Activated T-cell treated with anti-CD3 and anti-CD28 coated beads, Interleukin-2, amount 50 U/mL, for 72 hours (primary cell): ENCODE measurements at regions not wholly inside any gene's neighbourhood (a gene's known extent, or its start where the extent isn't known, plus 50 kb on each side); places are given as distances from the start of the nearest gene placed in this dataset.

Experiments
- ATAC-seq, 2 donors: fragments of 150-1000 bp; cut with Tn5 transposase; replicated peaks in 1 of 2; 2 replicates each; pipeline ENCODE4 v1.10.0; 2021; ENCODE audit warnings: moderate library complexity in 2 of 2, mild to moderate bottlenecking in 1 of 2
- DNase-seq, 2 donors: peaks; one replicate each; pipeline ENCODE4 v3.0.0; 2021 to 2022; ENCODE audit warnings: mixed read lengths in 1 of 2
- H3K27ac Mint-ChIP-seq: one replicate; pipeline ENCODE4 v1.8.0; 2022; ENCODE audit warnings: mild to moderate bottlenecking, moderate library complexity, mixed read lengths
- H3K27me3 Mint-ChIP-seq: one replicate; pipeline ENCODE4 v1.8.0; 2022; ENCODE audit warnings: low read depth, mixed read lengths
- H3K36me3 Mint-ChIP-seq, 2 donors: one replicate each; pipeline ENCODE4 v1.8.0; 2022; ENCODE audit warnings: mixed read lengths in 2 of 2, mild to moderate bottlenecking in 1 of 2; ENCODE audit not compliant: insufficient read depth in 2 of 2
- H3K4me1 Mint-ChIP-seq: one replicate; pipeline ENCODE4 v1.8.0; 2022; ENCODE audit warnings: low read depth, mixed read lengths
- H3K4me3 Mint-ChIP-seq, 2 donors: one replicate each; pipeline ENCODE4 v1.8.0; 2022; ENCODE audit warnings: mild to moderate bottlenecking in 2 of 2, mixed read lengths in 2 of 2, moderate library complexity in 2 of 2
- H3K9me3 Mint-ChIP-seq, 2 donors: one replicate each; pipeline ENCODE4 v1.8.0; 2022; ENCODE audit warnings: mixed read lengths in 2 of 2

DNA sequence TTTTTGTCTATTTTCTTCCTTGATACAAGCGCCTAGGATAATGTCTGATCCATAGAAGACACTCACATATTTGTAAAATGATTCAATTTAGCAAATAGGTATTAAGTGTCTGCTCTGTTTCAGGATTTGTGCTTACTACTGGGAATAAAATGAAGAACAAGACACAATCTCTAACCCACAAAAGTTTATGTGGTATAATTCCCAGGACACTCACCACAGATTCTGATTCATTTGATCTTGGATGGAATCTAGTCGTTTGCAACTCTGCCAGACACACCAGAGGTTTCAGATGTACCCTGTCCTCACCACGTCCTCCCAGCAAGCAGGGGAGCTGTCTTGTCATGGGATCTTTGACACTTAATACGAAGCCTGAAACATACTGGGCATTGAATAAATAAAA, 208.3 kb downstream of the LRIG3 start:
- H3K27ac Mint-ChIP-seq = no peak overlapping the region
- H3K4me1 Mint-ChIP-seq = no peaks in the 10 kb centered on the region
- ATAC-seq (no peak), DNase-seq (no peak)
- no peak overlapping the region for H3K4me3 Mint-ChIP-seq
- H3K36me3 Mint-ChIP-seq = no peaks in the 10 kb centered on the region
- H3K9me3 Mint-ChIP-seq = peaks cover 7 to 11% of the 10 kb centered on the region in 2 donors
- no peaks in the 10 kb centered on the region for H3K27me3 Mint-ChIP-seq

DNA sequence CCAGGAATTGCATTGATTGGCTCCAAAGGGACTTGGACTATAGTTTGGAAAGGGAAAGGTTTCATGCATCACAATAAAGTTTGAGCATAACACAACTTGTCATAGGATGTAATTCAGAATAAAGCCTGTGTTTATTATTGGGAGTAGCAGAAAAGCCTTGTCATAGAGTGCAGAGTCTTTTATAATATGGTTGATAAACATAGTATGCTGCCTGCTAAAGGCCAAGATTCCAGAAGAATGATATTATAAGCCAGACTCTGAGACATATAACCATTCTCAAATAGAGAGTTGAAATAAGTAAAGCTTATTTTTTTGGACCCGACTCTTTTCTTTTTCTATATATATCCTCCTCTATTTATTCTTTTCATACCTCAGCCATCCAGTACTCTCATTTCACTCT, 207.3 kb downstream of the LRIG3 start:
- H3K27me3 Mint-ChIP-seq = no peaks in the 10 kb centered on the region
- DNase-seq = no peak

DNA sequence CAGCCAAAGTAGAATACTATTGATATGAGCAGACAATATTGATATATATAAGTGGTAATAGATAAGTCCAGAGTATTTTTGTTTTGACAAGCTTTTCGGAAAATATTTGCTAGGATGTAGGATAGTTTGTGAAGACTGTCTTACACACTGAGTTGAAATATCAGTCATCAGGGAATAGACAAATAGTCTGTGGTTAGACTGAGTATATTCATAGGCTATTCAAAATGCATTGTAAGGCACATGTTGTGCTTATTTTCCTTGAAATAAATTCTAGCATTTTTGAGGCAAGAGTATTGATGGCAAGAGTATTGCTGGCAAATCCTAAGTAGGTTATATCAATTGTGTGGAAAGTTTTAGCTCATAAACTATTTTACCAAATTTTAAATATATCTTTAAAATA, 201.1 kb downstream of the LRIG3 start:
- DNase-seq (no peak), ATAC-seq (no peak)
- peaks cover 1 to 5% of the 10 kb centered on the region in 2 donors for H3K9me3 Mint-ChIP-seq
- no peak overlapping the region for H3K4me3 Mint-ChIP-seq
- no peaks in the 10 kb centered on the region for H3K4me1 Mint-ChIP-seq
- no peaks in the 10 kb centered on the region for H3K27me3 Mint-ChIP-seq
- H3K36me3 Mint-ChIP-seq = no peaks in the 10 kb centered on the region
- H3K27ac Mint-ChIP-seq = no peak overlapping the region

More for the DNA sequence above, 207.3 kb downstream of the LRIG3 start:
- no peaks in the 10 kb centered on the region for H3K4me1 Mint-ChIP-seq
- no peak for ATAC-seq
- no peaks in the 10 kb centered on the region for H3K36me3 Mint-ChIP-seq
- peaks cover 1 to 5% of the 10 kb centered on the region in 2 donors for H3K9me3 Mint-ChIP-seq
- H3K27ac Mint-ChIP-seq = no peak overlapping the region
- H3K4me3 Mint-ChIP-seq = no peak overlapping the region

DNA sequence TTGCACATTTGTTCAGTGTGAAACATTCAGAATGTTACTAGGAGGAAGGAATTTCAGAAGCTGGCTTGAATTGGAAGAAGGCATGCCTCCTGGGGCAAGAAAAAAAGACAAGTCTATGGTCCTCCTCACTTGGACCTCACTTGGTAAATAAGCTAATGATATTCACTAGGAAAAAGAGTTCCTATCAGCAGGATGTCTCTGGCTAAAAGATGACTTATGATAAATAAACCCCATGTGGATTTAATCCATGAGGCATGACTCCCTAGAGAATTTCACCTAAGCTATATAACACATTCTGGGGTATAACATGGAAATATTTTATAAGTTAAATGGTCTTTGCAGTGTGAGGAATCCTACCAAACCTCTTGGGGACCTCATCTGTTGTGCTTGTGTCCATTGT, 199.9 kb downstream of the LRIG3 start:
- H3K36me3 Mint-ChIP-seq = no peaks in the 10 kb centered on the region
- peaks cover 0 to 5% of the 10 kb centered on the region in 2 donors for H3K9me3 Mint-ChIP-seq
- DNase-seq = no peak

DNA sequence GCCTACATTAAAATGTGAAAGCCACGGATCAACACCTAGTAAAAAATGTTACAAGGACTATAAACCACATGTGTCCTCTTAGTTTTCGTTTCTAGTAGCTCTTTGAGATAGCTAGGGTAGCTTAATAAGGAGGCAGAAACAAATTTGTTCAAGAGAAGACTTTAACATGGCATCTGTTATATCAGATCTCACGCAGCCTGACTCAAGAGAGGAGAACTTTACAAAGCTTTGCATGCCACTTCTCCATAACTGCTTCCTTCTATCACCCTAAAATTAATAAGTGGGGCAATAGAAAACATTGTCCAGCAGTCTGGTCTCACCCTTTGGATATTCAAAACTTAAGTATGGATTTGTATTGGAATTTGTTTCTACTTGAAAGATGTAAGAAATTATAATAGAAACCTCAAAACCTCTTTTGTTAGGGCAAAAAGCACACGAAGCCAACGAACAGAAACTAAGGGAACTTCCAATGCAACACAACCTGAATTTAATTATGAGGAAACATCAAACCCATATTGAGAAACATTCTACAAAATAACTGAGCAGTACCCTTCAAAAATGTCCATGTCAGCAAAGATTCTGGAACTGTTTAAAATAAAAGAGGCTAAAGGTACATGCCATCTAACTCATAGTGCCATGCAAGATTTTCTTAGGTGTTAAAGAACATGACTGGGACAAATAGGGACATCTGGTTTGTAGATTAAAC, 194.8 kb downstream of the LRIG3 start:
- Mint-ChIP-seq H3K27me3 (no peaks in the 10 kb centered on the region), H3K9me3 (peaks cover 0 to 7% of the 10 kb centered on the region in 2 donors), H3K4me1 (no peaks in the 10 kb centered on the region), H3K36me3 (no peaks in the 10 kb centered on the region), H3K4me3 (no peak overlapping the region), H3K27ac (no peak overlapping the region)
- no peak for ATAC-seq
- DNase-seq = no peak

More for the DNA sequence above, 199.9 kb downstream of the LRIG3 start:
- Mint-ChIP-seq H3K4me3 (no peak overlapping the region), H3K27ac (no peak overlapping the region), H3K4me1 (no peaks in the 10 kb centered on the region), H3K27me3 (no peaks in the 10 kb centered on the region)
- ATAC-seq = no peak

DNA sequence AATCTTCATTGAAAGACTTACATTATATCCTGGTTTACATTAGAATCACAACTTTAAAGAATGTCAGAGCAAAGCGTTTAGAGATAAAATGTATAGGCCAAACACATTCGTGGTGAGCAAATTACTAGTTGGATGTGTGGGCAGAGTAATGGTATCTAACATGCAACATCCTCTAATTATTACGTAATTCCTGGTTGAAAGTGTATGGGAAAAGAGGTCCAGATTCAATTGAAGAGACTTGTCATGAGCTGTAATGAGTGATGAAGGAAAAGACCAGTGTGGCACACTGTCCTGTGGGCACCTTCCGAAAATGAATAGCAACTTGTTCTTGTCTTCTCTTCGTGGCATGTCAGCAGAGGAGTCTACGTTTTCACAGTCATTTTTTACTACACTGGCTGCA, 192.8 kb downstream of the LRIG3 start:
- ATAC-seq (no peak), DNase-seq (no peak)
- no peak overlapping the region for H3K4me3 Mint-ChIP-seq
- no peaks in the 10 kb centered on the region for H3K4me1 Mint-ChIP-seq
- H3K27me3 Mint-ChIP-seq = no peaks in the 10 kb centered on the region
- peaks cover 2% of the 10 kb centered on the region in 2 donors for H3K9me3 Mint-ChIP-seq
- H3K36me3 Mint-ChIP-seq = no peaks in the 10 kb centered on the region
- no peak overlapping the region for H3K27ac Mint-ChIP-seq

DNA sequence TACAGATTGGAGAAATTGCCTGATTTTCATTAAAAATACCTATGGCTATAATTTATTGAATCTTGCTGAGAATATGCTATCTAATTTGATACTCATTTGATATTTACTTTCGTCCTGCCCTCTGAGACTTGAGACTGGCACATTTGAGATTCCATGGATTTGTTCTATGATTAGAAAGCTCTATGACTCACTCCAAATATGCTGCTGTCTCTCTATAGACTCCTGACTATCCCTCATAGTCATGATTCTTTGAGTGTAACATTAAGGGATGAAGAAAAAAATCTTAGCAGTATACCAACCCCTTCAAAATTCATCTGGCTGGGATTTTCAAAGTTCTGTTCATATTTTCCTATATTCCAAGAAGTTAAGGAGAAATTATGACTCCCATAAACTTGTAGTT, 191.9 kb downstream of the LRIG3 start:
- no peak overlapping the region for H3K27ac Mint-ChIP-seq
- no peak overlapping the region for H3K4me3 Mint-ChIP-seq
- H3K36me3 Mint-ChIP-seq = no peaks in the 10 kb centered on the region
- peaks cover 2% of the 10 kb centered on the region in 2 donors for H3K9me3 Mint-ChIP-seq
- H3K4me1 Mint-ChIP-seq = no peaks in the 10 kb centered on the region
- ATAC-seq (no peak), DNase-seq (no peak)
- no peaks in the 10 kb centered on the region for H3K27me3 Mint-ChIP-seq

DNA sequence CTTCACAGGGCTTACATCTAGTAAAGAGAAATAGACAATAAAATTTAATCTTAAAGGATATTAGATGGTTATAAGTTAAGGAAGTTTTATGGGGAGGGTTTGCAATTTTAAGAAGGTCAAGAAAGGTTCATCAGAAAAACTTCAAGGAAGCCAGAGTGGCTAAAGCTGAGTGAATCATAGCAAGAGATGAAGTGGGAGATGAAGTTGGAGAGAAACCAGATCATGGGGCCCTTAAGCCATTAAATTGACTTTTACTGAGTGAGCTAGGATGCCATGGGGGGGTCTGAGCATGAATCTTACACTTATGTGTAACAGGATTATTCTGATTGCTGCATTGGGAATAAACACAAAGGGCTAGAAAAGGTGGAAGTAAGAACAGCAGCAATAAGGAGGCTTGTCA, 189.2 kb downstream of the LRIG3 start:
- DNase-seq (no peak), ATAC-seq (no peak)
- Mint-ChIP-seq H3K36me3 (no peaks in the 10 kb centered on the region), H3K9me3 (peaks cover 2% of the 10 kb centered on the region in 2 donors), H3K27me3 (no peaks in the 10 kb centered on the region), H3K4me3 (no peak overlapping the region), H3K4me1 (no peaks in the 10 kb centered on the region), H3K27ac (no peak overlapping the region)

DNA sequence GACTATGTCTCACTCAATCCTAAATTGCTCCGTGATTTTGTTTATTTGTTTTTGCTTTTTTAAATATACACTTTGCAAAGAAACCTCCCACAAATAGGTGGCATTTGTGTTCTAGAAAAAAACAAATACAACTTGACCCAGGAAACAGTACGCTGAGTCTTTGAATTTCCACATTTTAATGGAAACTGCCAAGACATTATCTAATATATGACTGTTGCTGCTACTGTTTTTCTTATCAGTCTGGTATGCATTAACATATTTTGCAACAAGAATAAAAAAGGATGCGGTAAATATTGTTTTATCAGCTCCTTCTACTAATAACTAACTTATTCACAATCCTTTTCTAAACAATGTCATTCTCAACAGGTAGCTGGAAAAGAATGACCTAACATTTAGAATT, 187.4 kb downstream of the LRIG3 start:
- Mint-ChIP-seq H3K4me3 (no peak overlapping the region), H3K36me3 (no peaks in the 10 kb centered on the region), H3K27me3 (no peaks in the 10 kb centered on the region), H3K4me1 (no peaks in the 10 kb centered on the region), H3K9me3 (peaks cover 2% of the 10 kb centered on the region in 2 donors), H3K27ac (no peak overlapping the region)
- ATAC-seq = no peak
- no peak for DNase-seq

DNA sequence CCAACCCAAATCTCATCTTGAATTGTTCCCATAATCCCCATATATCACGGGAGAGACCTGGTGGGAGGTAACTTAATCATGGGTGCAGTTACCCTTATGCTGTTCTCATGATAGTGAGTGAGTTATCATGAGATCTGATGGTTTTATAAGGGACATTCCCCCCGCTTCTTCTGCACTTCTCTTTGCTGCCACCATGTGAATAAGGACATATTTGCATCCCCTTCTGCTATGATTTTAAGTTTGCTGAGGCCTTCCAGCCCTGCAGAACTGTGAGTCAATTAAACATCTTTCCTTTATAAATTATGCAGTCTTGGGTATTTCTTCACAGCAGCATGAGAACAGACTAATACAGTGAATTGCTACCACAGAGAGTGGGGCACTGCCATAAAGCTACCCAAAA, 179.1 kb downstream of the LRIG3 start:
- DNase-seq = no peak
- Mint-ChIP-seq H3K27ac (no peak overlapping the region), H3K4me3 (no peak overlapping the region), H3K4me1 (no peaks in the 10 kb centered on the region), H3K9me3 (peaks cover 2 to 8% of the 10 kb centered on the region in 2 donors), H3K36me3 (no peaks in the 10 kb centered on the region), H3K27me3 (no peaks in the 10 kb centered on the region)
- ATAC-seq = no peak

DNA sequence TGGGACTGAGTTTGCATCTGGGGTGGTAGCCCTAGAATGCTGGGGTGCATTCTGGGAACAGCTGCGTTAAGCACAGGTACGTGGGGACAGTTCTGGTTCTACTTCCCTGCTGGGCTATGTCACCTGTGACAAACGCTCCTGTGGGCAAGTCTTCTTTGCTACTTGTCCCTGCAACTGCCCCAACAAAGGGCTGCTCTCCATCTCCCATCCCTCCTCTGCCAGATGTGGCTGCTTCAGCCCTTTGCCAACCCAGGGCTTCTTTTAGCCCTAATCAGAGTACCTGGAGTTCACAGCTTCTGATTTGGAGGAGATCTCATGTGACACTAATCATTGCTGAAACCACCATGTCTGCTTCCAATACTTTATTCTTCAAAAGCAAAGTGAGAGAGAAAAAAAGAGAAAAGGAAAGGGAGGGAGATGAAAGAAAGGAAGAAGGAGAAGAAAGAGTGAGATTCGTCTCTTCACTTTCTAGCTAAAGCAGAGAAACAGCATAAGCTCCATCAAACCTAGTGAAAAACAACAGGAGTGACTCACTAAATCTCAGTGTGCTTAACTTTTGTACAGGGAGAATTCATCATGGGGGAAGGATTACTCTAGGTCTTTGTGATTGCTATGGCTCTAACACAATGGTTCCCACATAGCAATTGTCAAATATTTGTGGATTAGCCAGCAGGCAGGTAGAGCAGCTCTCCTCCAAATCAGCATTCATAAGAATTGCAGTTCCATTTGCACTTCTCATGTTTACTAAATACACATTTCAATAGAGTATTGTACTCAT, 174.8 kb downstream of the LRIG3 start:
- Mint-ChIP-seq H3K4me1 (no peaks in the 10 kb centered on the region), H3K4me3 (no peak overlapping the region), H3K27ac (no peak overlapping the region), H3K27me3 (no peaks in the 10 kb centered on the region), H3K9me3 (peaks cover 6 to 14% of the 10 kb centered on the region in 2 donors), H3K36me3 (no peaks in the 10 kb centered on the region)
- ATAC-seq (no peak), DNase-seq (no peak)

DNA sequence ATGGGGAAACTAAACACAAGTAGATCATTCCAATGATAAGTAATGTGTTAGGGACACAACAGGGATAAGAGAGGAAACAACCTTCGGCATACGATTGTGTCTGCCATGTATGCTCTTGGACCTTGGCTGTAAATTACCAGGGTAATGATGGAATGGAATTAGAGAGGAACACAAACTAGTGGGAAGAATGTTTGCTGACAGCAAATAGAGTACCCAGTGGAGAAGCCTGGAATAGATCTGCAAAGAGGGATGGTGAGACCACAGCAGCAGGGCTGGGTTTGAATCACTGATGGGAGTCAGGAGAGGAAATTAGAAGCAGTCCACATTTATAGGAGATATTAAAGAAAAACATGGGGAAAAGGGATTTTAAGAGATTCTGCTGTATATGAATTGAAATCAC, 172.8 kb downstream of the LRIG3 start:
- Mint-ChIP-seq H3K4me3 (no peak overlapping the region), H3K36me3 (no peaks in the 10 kb centered on the region), H3K27ac (no peak overlapping the region), H3K4me1 (no peaks in the 10 kb centered on the region), H3K9me3 (peaks cover 4 to 8% of the 10 kb centered on the region in 2 donors), H3K27me3 (no peaks in the 10 kb centered on the region)
- DNase-seq (no peak), ATAC-seq (no peak)

DNA sequence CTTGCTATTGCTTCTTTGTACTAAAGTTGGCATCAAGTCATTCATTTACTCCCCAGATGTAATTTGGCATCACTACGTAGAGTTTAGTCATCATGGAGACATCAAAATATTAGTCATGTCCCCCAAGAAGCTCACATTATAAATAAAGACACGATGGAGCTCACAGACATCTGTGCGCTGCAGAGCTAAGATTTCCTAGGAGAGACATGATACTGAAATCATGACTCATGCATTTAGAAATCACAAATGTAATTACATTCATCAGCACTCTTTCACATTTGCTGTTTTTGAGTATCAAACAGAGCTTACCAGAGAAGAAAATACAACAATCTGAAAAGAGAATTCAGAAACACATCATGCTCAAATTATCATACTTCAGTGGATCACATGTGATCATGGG, 169.8 kb downstream of the LRIG3 start:
- no peaks in the 10 kb centered on the region for H3K4me1 Mint-ChIP-seq
- peaks cover 4 to 9% of the 10 kb centered on the region in 2 donors for H3K9me3 Mint-ChIP-seq
- H3K4me3 Mint-ChIP-seq = no peak overlapping the region
- H3K36me3 Mint-ChIP-seq = no peaks in the 10 kb centered on the region
- ATAC-seq (no peak), DNase-seq (no peak)
- H3K27me3 Mint-ChIP-seq = no peaks in the 10 kb centered on the region
- no peak overlapping the region for H3K27ac Mint-ChIP-seq
